GM18867 (cell line): ENCODE measurements at regions not wholly inside any gene's neighbourhood (a gene's known extent, or its start where the extent isn't known, plus 50 kb on each side); places are given as distances from the start of the nearest gene placed in this dataset.
"Not testable (repeated sequence)": the region's sequence is repeated elsewhere in the genome, so short reads cannot be mapped to it uniquely, and the experiment has no call there.

ENCODE experiments used
- ATAC-seq: cut with Tn5 transposase; IDR thresholded peaks from one replicate; pipeline ENCODE4 v1.9.1; 2021; ENCODE audit warnings: mild to moderate bottlenecking, moderate library complexity; ENCODE audit not compliant: unreplicated experiment

GRCh38 chr1:79955966-79956365 lies 949.4 kb upstream of the ADGRL4 start:
- ATAC-seq, result no peak

GRCh38 chr1:79950511-79950910 lies 944.0 kb upstream of the ADGRL4 start:
- no peak for ATAC-seq

- ATAC-seq, result no peak
Measured at GRCh38 chr1:79945391-79945790, 938.9 kb upstream of the ADGRL4 start.

GRCh38 chr1:79929356-79929755 lies 922.8 kb upstream of the ADGRL4 start:
- ATAC-seq, result no peak

- no peak for ATAC-seq
Measured at GRCh38 chr1:79928901-79929300, 922.4 kb upstream of the ADGRL4 start.

GRCh38 chr1:79920960-79921669 lies 914.6 kb upstream of the ADGRL4 start:
- no peak for ATAC-seq

GRCh38 chr1:79914896-79915295 lies 908.4 kb upstream of the ADGRL4 start:
- ATAC-seq, result no peak

- no peak for ATAC-seq
Measured at GRCh38 chr1:79912813-79913212, 906.3 kb upstream of the ADGRL4 start.

GRCh38 chr1:79903321-79903720 lies 896.8 kb upstream of the ADGRL4 start:
- ATAC-seq, result no peak

GRCh38 chr1:79902418-79902817 lies 895.9 kb upstream of the ADGRL4 start:
- no peak for ATAC-seq

- no peak for ATAC-seq
Measured at GRCh38 chr1:79899914-79900313, 893.4 kb upstream of the ADGRL4 start.

GRCh38 chr1:79896140-79896539 lies 889.6 kb upstream of the ADGRL4 start:
- no peak for ATAC-seq

GRCh38 chr1:79895573-79895972 lies 889.0 kb upstream of the ADGRL4 start:
- no peak for ATAC-seq

- not testable (repeated sequence) for ATAC-seq
Measured at GRCh38 chr1:79894129-79894528, 887.6 kb upstream of the ADGRL4 start.

GRCh38 chr1:79887059-79887458 lies 880.5 kb upstream of the ADGRL4 start:
- ATAC-seq, result no peak

GRCh38 chr1:79885101-79885500 lies 878.6 kb upstream of the ADGRL4 start:
- no peak for ATAC-seq

- ATAC-seq, result no peak
Measured at GRCh38 chr1:79877086-79877485, 870.6 kb upstream of the ADGRL4 start.

- ATAC-seq, result no peak
Measured at GRCh38 chr1:79875187-79875586, 868.7 kb upstream of the ADGRL4 start.

GRCh38 chr1:79874289-79874688 lies 867.8 kb upstream of the ADGRL4 start:
- peak; percentile 51 for ATAC-seq

- no peak for ATAC-seq
Measured at GRCh38 chr1:79859212-79859948, 852.9 kb upstream of the ADGRL4 start.

- ATAC-seq, result peak; percentile 84
Measured at GRCh38 chr1:79852004-79852403, 845.5 kb upstream of the ADGRL4 start.

GRCh38 chr1:79849388-79849787 lies 842.9 kb upstream of the ADGRL4 start:
- no peak for ATAC-seq
